Hematopoietic multipotent progenitor cell treated with erythropoietin and hydrocortisone succinate and interleukin-3 and kit ligand, for 6 days (in vitro differentiated cells): ENCODE measurements at regions not wholly inside any gene's neighbourhood (a gene's known extent, or its start where the extent isn't known, plus 50 kb on each side); places are given as distances from the start of the nearest gene placed in this dataset.
"Not testable (repeated sequence)": the region's sequence is repeated elsewhere in the genome, so short reads cannot be mapped to it uniquely, and the experiment has no call there.

Source experiments
- DNase-seq: peaks from one replicate; pipeline ENCODE4 v3.0.0-alpha.2; 2015

- no peak for DNase-seq
Measured at GRCh38 chr20:53891306-53891894, 179.0 kb downstream of the BCAS1 start.

GRCh38 chr20:53890443-53891305, 179.7 kb downstream of the BCAS1 start:
- no peak for DNase-seq

- no peak for DNase-seq
Measured at GRCh38 chr20:53889411-53890148, 180.8 kb downstream of the BCAS1 start.

- DNase-seq, result no peak
Measured at GRCh38 chr20:53888951-53889350, 181.4 kb downstream of the BCAS1 start.

- DNase-seq, result no peak
Measured at GRCh38 chr20:53888510-53888909, 181.9 kb downstream of the BCAS1 start.

GRCh38 chr20:53887973-53888372, 182.4 kb downstream of the BCAS1 start:
- no peak for DNase-seq

- DNase-seq, result no peak
Measured at GRCh38 chr20:53884859-53885541, 185.4 kb downstream of the BCAS1 start.

GRCh38 chr20:53883098-53883911, 187.1 kb downstream of the BCAS1 start:
- no peak for DNase-seq

GRCh38 chr20:53882438-53882986, 187.9 kb downstream of the BCAS1 start:
- DNase-seq, result not testable (repeated sequence)

GRCh38 chr20:53881362-53881761, 189.0 kb downstream of the BCAS1 start:
- no peak for DNase-seq

GRCh38 chr20:53880108-53880641, 190.2 kb downstream of the BCAS1 start:
- DNase-seq, result no peak

- no peak for DNase-seq
Measured at GRCh38 chr20:53879048-53879684, 191.2 kb downstream of the BCAS1 start.

GRCh38 chr20:53878262-53879047, 191.9 kb downstream of the BCAS1 start:
- DNase-seq, result no peak

GRCh38 chr20:53876956-53877355, 193.4 kb downstream of the BCAS1 start:
- DNase-seq, result no peak

- no peak for DNase-seq
Measured at GRCh38 chr20:53876470-53876869, 193.9 kb downstream of the BCAS1 start.

- DNase-seq, result no peak
Measured at GRCh38 chr20:53875452-53875851, 194.9 kb downstream of the BCAS1 start.

GRCh38 chr20:53874706-53875105, 195.7 kb downstream of the BCAS1 start:
- DNase-seq, result no peak

- no peak for DNase-seq
Measured at GRCh38 chr20:53874104-53874503, 196.3 kb downstream of the BCAS1 start.

GRCh38 chr20:53873230-53873604, 197.2 kb downstream of the BCAS1 start:
- DNase-seq, result no peak

GRCh38 chr20:53872561-53873229, 197.7 kb downstream of the BCAS1 start:
- no peak for DNase-seq
